Loucy (cell line): ENCODE measurements at regions not wholly inside any gene's neighbourhood (a gene's known extent, or its start where the extent isn't known, plus 50 kb on each side); places are given as distances from the start of the nearest gene placed in this dataset.

Experiments used
- H2AFZ ChIP-seq: fragments of 200-600 bp; sonication (generic); 2 replicates; pipeline ENCODE4 v1.6.0; 2016; ENCODE audit warnings: antibody characterized with exemption, mild to moderate bottlenecking, low read length, moderate library complexity
- H3F3A ChIP-seq: fragments of 200-600 bp; 2 replicates; pipeline ENCODE4 v1.6.0; 2016; ENCODE audit warnings: antibody characterized with exemption, low read depth, mild to moderate bottlenecking
- H3K27me3 ChIP-seq: fragments of 200-600 bp; sonication (generic); 2 replicates; pipeline ENCODE4 v1.6.1; 2014; ENCODE audit warnings: low read length, mild to moderate bottlenecking; ENCODE audit not compliant: insufficient read depth, poor library complexity, severe bottlenecking
- H3K36me3 ChIP-seq: fragments of 200-600 bp; sonication (generic); 2 replicates; pipeline ENCODE4 v1.6.1; 2016; ENCODE audit warnings: low read length; ENCODE audit not compliant: insufficient read depth
- H3K4me1 ChIP-seq: fragments of 200-600 bp; sonication (generic); 2 replicates; pipeline ENCODE4 v1.5.1; 2014; ENCODE audit warnings: low read length, mild to moderate bottlenecking; ENCODE audit not compliant: insufficient read depth, poor library complexity, severe bottlenecking
- H3K4me2 ChIP-seq: fragments of 200-600 bp; sonication (generic); 2 replicates; pipeline ENCODE4 v1.6.0; 2014; ENCODE audit warnings: antibody characterized with exemption, low read length, low read depth, mild to moderate bottlenecking; ENCODE audit not compliant: poor library complexity, severe bottlenecking
- H3K4me3 ChIP-seq: fragments of 200-600 bp; sonication (generic); 2 replicates; pipeline ENCODE4 v1.5.1; 2014; ENCODE audit warnings: low read length, mild to moderate bottlenecking, mixed read lengths; ENCODE audit not compliant: poor library complexity, severe bottlenecking
- H3K79me2 ChIP-seq: fragments of 200-600 bp; sonication (generic); 2 replicates; pipeline ENCODE4 v1.6.1; 2014; ENCODE audit warnings: low read length; ENCODE audit not compliant: insufficient read depth
- H3K9ac ChIP-seq: fragments of 200-600 bp; sonication (generic); 2 replicates; pipeline ENCODE4 v1.6.0; 2014; ENCODE audit warnings: mild to moderate bottlenecking, low read depth, low read length, moderate library complexity; ENCODE audit not compliant: poor library complexity, severe bottlenecking
- H3K9me2 ChIP-seq: fragments of 200-600 bp; sonication (generic); replicated peaks from 2 replicates; pipeline ENCODE4 v1.6.1; 2016; ENCODE audit warnings: low read depth, low read length, mixed read lengths
- H3K9me3 ChIP-seq: fragments of 200-600 bp; sonication (generic); 2 replicates; pipeline ENCODE4 v1.6.1; 2014; ENCODE audit warnings: mild to moderate bottlenecking, antibody characterized with exemption, low read length, low read depth; ENCODE audit not compliant: insufficient read depth
- H4K20me1 ChIP-seq: fragments of 200-600 bp; sonication (generic); 2 replicates; pipeline ENCODE4 v1.6.0; 2014; ENCODE audit warnings: antibody characterized with exemption, low read length, mild to moderate bottlenecking; ENCODE audit not compliant: insufficient read depth, poor library complexity, severe bottlenecking
- CTCF ChIP-seq: fragments of 200-600 bp; sonication (generic); conservative IDR thresholded peaks from 2 replicates; pipeline ENCODE4 v1.5.1; 2014; ENCODE audit warnings: mild to moderate bottlenecking, antibody characterized with exemption, low read length
- EZH2phosphoT487 ChIP-seq: fragments of 200-600 bp; IDR thresholded peaks from 2 replicates; pipeline ENCODE4 v1.6.1; 2018; ENCODE audit warnings: antibody characterized with exemption, mild to moderate bottlenecking, moderate library complexity, borderline replicate concordance

GRCh38 chr4:38195911-38196310 is 235.7 kb downstream of the PTTG2 start:
- H3K36me3 ChIP-seq = no peaks in the 10 kb centered on the region
- H3K9me2 ChIP-seq = no peaks in the 10 kb centered on the region
- no peaks in the 10 kb centered on the region for H3K9me3 ChIP-seq
- H3F3A ChIP-seq = no peaks in the 10 kb centered on the region
- H3K4me2 ChIP-seq = no peak overlapping the region
- no peak overlapping the region for H3K4me3 ChIP-seq
- no peak for TF ChIP-seq EZH2phosphoT487
- TF ChIP-seq CTCF = no peak
- H4K20me1 ChIP-seq = no peaks in the 10 kb centered on the region
- no peaks in the 10 kb centered on the region for H3K4me1 ChIP-seq
- no peak overlapping the region for H3K9ac ChIP-seq
- no peak overlapping the region for H2AFZ ChIP-seq
- no peaks in the 10 kb centered on the region for H3K27me3 ChIP-seq
- H3K79me2 ChIP-seq = no peaks in the 10 kb centered on the region

- no peaks in the 10 kb centered on the region for H3K9me3 ChIP-seq
- H3K36me3 ChIP-seq = no peaks in the 10 kb centered on the region
- no peaks in the 10 kb centered on the region for H4K20me1 ChIP-seq
- no peak for TF ChIP-seq CTCF
- TF ChIP-seq EZH2phosphoT487 = no peak
- no peaks in the 10 kb centered on the region for H3K4me1 ChIP-seq
- no peaks in the 10 kb centered on the region for H3K79me2 ChIP-seq
- no peaks in the 10 kb centered on the region for H3F3A ChIP-seq
- no peak overlapping the region for H3K4me3 ChIP-seq
- no peaks in the 10 kb centered on the region for H3K9me2 ChIP-seq
- H3K27me3 ChIP-seq = no peaks in the 10 kb centered on the region
- H3K4me2 ChIP-seq = no peak overlapping the region
- no peak overlapping the region for H3K9ac ChIP-seq
- H2AFZ ChIP-seq = no peak overlapping the region
Measured at GRCh38 chr4:38202242-38202641, 242.0 kb downstream of the PTTG2 start.

- Histone ChIP-seq H3K9ac (no peak overlapping the region), H3K9me3 (no peaks in the 10 kb centered on the region), H4K20me1 (no peaks in the 10 kb centered on the region), H3K36me3 (no peaks in the 10 kb centered on the region), H3K9me2 (no peaks in the 10 kb centered on the region), H2AFZ (no peak overlapping the region), H3K4me1 (no peaks in the 10 kb centered on the region), H3K4me3 (no peak overlapping the region), H3K27me3 (no peaks in the 10 kb centered on the region), H3K79me2 (no peaks in the 10 kb centered on the region), H3F3A (no peaks in the 10 kb centered on the region), H3K4me2 (no peak overlapping the region)
- TF ChIP-seq EZH2phosphoT487 (no peak), CTCF (no peak)
Measured at GRCh38 chr4:38203609-38204008, 243.4 kb downstream of the PTTG2 start.
